Neural cell (in vitro differentiated cells): ENCODE measurements at regions not wholly inside any gene's neighbourhood (a gene's known extent, or its start where the extent isn't known, plus 50 kb on each side); places are given as distances from the start of the nearest gene placed in this dataset.

Experiments
- EP300 ChIP-seq: fragments of 450-650 bp; conservative IDR thresholded peaks from 2 replicates; pipeline ENCODE4 v1.6.1; 2014; ENCODE audit warnings: antibody characterized with exemption, mild to moderate bottlenecking, moderate library complexity; ENCODE audit not compliant: poor library complexity, severe bottlenecking
- MXI1 ChIP-seq: fragments of 450-650 bp; conservative IDR thresholded peaks from 2 replicates; pipeline ENCODE4 v1.6.1; 2014; ENCODE audit warnings: antibody characterized with exemption, mild to moderate bottlenecking; ENCODE audit not compliant: poor library complexity, severe bottlenecking
- RAD21 ChIP-seq: fragments of 450-650 bp; conservative IDR thresholded peaks from 2 replicates; pipeline ENCODE4 v1.6.1; 2014; ENCODE audit warnings: antibody characterized with exemption, mild to moderate bottlenecking, moderate library complexity
- TAF1 ChIP-seq: IDR thresholded peaks from 2 replicates; pipeline ENCODE4 v1.6.1; 2012; ENCODE audit warnings: low read depth
- TF ChIP-seq, protein P1 (sequence below): fragments of 450-650 bp; IDR thresholded peaks from 2 replicates; pipeline ENCODE4 v1.5.1; 2014; ENCODE audit warnings: antibody characterized with exemption, mild to moderate bottlenecking, moderate library complexity; ENCODE audit not compliant: poor library complexity, severe bottlenecking
- TF ChIP-seq, protein P2 (sequence below): IDR thresholded peaks from 2 replicates; pipeline ENCODE4 v1.6.1; 2012; ENCODE audit warnings: borderline replicate concordance

DNA sequence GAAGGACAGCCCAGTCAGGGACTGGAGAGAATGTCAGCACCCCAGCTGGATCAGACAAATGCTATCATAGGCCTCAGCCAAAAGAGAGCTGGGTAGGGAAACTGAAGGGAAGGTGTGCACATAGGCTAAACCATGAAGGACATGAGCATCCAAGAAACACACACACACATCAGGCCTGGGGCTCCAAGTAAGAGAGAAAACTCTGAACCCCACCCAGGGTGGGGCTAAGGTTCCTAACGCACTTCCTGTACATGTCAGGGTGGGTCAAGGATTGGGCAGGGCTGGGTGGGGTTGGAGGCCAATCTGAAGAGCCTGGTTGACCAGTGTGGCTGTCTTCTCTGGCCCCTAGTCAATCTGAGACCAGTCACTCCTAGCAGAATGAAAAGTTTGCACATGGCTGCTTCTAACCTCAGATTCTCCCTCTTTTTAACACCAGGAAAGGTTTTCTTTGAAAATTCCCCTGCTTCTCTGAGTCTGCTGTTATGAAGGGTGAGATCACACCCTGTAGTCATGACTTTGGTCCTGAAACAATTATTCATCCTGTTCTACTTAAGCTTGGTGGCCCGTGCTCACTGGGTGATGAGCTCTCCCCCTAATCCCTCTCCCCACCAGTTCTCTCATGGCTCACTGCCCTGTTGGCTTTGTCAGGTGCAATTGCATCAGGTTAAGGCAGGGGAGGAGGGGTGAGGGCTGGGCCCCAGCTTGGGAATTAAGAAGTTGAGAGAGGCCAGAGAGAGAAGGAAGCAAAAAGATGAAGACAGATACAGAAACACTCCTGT lies 88.4 kb downstream of the MAFB start:
- TF ChIP-seq, protein P1, sequence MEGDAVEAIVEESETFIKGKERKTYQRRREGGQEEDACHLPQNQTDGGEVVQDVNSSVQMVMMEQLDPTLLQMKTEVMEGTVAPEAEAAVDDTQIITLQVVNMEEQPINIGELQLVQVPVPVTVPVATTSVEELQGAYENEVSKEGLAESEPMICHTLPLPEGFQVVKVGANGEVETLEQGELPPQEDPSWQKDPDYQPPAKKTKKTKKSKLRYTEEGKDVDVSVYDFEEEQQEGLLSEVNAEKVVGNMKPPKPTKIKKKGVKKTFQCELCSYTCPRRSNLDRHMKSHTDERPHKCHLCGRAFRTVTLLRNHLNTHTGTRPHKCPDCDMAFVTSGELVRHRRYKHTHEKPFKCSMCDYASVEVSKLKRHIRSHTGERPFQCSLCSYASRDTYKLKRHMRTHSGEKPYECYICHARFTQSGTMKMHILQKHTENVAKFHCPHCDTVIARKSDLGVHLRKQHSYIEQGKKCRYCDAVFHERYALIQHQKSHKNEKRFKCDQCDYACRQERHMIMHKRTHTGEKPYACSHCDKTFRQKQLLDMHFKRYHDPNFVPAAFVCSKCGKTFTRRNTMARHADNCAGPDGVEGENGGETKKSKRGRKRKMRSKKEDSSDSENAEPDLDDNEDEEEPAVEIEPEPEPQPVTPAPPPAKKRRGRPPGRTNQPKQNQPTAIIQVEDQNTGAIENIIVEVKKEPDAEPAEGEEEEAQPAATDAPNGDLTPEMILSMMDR, result no peak
- TF ChIP-seq, protein P2, sequence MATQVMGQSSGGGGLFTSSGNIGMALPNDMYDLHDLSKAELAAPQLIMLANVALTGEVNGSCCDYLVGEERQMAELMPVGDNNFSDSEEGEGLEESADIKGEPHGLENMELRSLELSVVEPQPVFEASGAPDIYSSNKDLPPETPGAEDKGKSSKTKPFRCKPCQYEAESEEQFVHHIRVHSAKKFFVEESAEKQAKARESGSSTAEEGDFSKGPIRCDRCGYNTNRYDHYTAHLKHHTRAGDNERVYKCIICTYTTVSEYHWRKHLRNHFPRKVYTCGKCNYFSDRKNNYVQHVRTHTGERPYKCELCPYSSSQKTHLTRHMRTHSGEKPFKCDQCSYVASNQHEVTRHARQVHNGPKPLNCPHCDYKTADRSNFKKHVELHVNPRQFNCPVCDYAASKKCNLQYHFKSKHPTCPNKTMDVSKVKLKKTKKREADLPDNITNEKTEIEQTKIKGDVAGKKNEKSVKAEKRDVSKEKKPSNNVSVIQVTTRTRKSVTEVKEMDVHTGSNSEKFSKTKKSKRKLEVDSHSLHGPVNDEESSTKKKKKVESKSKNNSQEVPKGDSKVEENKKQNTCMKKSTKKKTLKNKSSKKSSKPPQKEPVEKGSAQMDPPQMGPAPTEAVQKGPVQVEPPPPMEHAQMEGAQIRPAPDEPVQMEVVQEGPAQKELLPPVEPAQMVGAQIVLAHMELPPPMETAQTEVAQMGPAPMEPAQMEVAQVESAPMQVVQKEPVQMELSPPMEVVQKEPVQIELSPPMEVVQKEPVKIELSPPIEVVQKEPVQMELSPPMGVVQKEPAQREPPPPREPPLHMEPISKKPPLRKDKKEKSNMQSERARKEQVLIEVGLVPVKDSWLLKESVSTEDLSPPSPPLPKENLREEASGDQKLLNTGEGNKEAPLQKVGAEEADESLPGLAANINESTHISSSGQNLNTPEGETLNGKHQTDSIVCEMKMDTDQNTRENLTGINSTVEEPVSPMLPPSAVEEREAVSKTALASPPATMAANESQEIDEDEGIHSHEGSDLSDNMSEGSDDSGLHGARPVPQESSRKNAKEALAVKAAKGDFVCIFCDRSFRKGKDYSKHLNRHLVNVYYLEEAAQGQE, result no peak
- TF ChIP-seq TAF1 (no peak), EP300 (no peak), RAD21 (no peak), MXI1 (no peak)
